ENCODE measurements at regions not wholly inside any gene's neighbourhood (a gene's known extent, or its start where the extent isn't known, plus 50 kb on each side); places are given as distances from the start of the nearest gene placed in this dataset.

- Histone ChIP-seq H2AFZ (ENCODE audit: low read length) (no peak overlapping the region), H3K4me3 (replicated peaks in 1 of 3; ENCODE audit: insufficient read depth in 1 of 3, low read depth in 2 of 3, low read length in 3 of 3) (no peak overlapping the region), H3K27me3 (ENCODE audit: control insufficient read depth in 1 of 2, insufficient read depth in 2 of 2, low read length in 2 of 2) (no peaks in the 10 kb centered on the region), H3K4me2 (ENCODE audit: low read depth, low read length) (no peak overlapping the region), H3K36me3 (replicated peaks in 1 of 2; ENCODE audit: control insufficient read depth in 1 of 2, insufficient read depth in 2 of 2, low read length in 2 of 2) (no peaks in the 10 kb centered on the region), H3K4me1 (ENCODE audit: insufficient read depth, low read length) (no peaks in the 10 kb centered on the region), H3K9ac (ENCODE audit: insufficient read depth, low read depth, low read length) (no peak overlapping the region), H4K20me1 (ENCODE audit: insufficient read depth, low read length) (no peaks in the 10 kb centered on the region), H3K79me2 (ENCODE audit: insufficient read depth, low read length) (no peaks in the 10 kb centered on the region), H3K9me3 (ENCODE audit: low read length) (peaks cover 31% of the 10 kb centered on the region), H3K27ac (ENCODE audit: extremely low read length, insufficient read depth, low read length) (no peak overlapping the region)
- FAIRE-seq (no peak), ATAC-seq (no peak), DNase-seq (ENCODE audit: low spot score) (no peak)
- 0% methylated on average over 2 of the region's 2 CpGs for WGBS (ENCODE audit: low lambda C conversion rate)
- CTCF ChIA-PET (ENCODE audit: low intra/inter-chr PET ratio, low total read pairs) = no interaction called here
- intact Hi-C loops (cut with micrococcal nuclease; ENCODE audit: unreplicated experiment) = no loop called here
- no TSS peak for BruUV-seq (replicated peaks)
- in situ Hi-C loops (cut with HindIII; ENCODE audit: extremely low pct_ligation_motif_present, low pct_unique_long_range_greater_than_20kb) = no loop called here
- POLR2A ChIA-PET = no interaction called here
- TF ChIP-seq PCBP1 (IDR thresholded peaks at IDR 0.05; ENCODE audit: borderline replicate concordance, low read depth, low read length) (no peak), SP140L (CRISPR knock-in tag; IDR thresholded peaks at IDR 0.05; ENCODE audit: borderline replicate concordance) (no peak), ZSCAN29 (CRISPR knock-in tag; conservative IDR thresholded peaks at IDR 0.05) (no peak), EED (CRISPR knock-in tag; IDR thresholded peaks at IDR 0.05) (no peak), ZNF839 (CRISPR knock-in tag; IDR thresholded peaks at IDR 0.05; ENCODE audit: borderline replicate concordance) (no peak), KMT2A (CRISPR knock-in tag; IDR thresholded peaks at IDR 0.05) (no peak), HMGXB3 (CRISPR knock-in tag; IDR thresholded peaks at IDR 0.05; ENCODE audit: borderline replicate concordance) (no peak), GATAD2A (CRISPR knock-in tag; IDR thresholded peaks at IDR 0.05) (no peak), ZHX1 (CRISPR knock-in tag; IDR thresholded peaks at IDR 0.05; ENCODE audit: low read depth) (no peak), ZBTB21 (CRISPR knock-in tag; IDR thresholded peaks at IDR 0.05) (no peak), ZNF280B (CRISPR knock-in tag; IDR thresholded peaks at IDR 0.05; ENCODE audit: borderline replicate concordance) (no peak), CCAR2 (optimal IDR thresholded peaks at IDR 0.05; ENCODE audit: low read depth, low read length) (no peak), SATB2 (CRISPR knock-in tag; IDR thresholded peaks at IDR 0.05) (no peak), SKI (IDR thresholded peaks at IDR 0.05; ENCODE audit: partially characterized antibody) (no peak), TAF15 (IDR thresholded peaks at IDR 0.05; ENCODE audit: low read depth, low read length, poor library complexity, severe bottlenecking) (no peak), ZNF484 (CRISPR knock-in tag; IDR thresholded peaks at IDR 0.05; ENCODE audit: borderline replicate concordance, low read depth) (no peak), REL (CRISPR knock-in tag; conservative IDR thresholded peaks at IDR 0.05) (no peak), ZNF326 (CRISPR knock-in tag; IDR thresholded peaks at IDR 0.05; ENCODE audit: borderline replicate concordance) (no peak), SNRNP70 (IDR thresholded peaks at IDR 0.05; ENCODE audit: low read depth, low read length) (no peak)
Measured at GRCh38 chr5:18563853-18564252, 929.6 kb downstream of the TAF11L14 start.

Data from HepG2 (cell line).